IPS-18c (cell line): ENCODE measurements at regions not wholly inside any gene's neighbourhood (a gene's known extent, or its start where the extent isn't known, plus 50 kb on each side); places are given as distances from the start of the nearest gene placed in this dataset.

ENCODE experiments used
- H3K4me3 ChIP-seq: 2 replicates; pipeline ENCODE4 v1.7.0; 2013; ENCODE audit warnings: low read depth, mild to moderate bottlenecking, low read length, moderate library complexity; ENCODE audit not compliant: insufficient read depth
- H3K9me3 ChIP-seq: one replicate; pipeline ENCODE4 v1.6.1; 2013; ENCODE audit warnings: mild to moderate bottlenecking, low read length, moderate library complexity; ENCODE audit not compliant: control insufficient read depth, insufficient read depth

DNA sequence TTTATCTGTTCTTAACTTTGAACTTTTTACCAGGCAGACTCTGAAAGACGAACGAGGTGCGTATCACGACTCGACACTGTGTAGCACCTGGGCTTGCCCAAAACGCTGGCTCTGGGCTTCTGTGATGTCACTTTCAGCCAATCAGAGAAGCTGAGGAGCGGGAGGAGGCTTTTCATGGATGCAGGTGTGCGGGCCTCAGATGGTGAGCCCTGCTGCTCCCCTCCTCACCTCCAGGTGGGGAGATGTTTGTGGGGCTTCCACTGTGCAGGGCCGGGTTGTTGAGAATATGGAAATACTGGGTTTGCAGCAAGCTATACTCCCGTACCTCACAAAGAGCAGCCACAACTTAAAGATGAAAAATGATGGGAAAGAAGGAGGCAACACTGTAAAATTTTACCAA, 246.3 kb downstream of the IRX2 start:
- Histone ChIP-seq H3K9me3 (peaks cover 3% of the 10 kb centered on the region), H3K4me3 (no peak overlapping the region)

DNA sequence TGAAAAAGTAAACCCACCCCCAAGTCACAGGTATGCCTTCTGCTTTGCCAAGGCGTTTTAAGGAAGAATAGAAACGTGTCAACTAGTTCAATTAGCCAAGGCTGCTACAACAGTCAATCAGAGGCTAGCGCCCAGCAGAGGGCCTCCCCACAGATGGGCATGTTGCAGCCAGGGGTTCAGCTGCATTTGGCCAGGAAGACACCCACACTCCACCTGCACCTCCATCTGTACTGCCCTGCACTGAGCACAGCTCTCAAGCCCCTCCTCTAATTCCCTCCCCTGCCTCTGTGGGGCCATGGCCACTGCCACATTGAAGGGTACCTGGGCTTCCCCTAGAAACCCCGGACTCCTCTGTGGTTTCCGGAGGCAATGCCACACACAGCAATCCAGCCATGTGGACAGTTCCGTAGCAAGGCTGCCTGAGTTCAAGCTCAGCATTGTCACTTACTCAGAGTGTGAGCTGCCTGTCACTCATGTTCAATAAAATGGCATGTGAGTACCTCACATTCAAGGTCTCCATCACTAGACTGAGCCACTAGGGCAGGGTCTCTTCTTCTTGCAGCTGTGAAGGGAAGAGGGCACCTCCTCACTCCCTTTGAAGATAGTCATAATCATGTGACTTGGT, 248.4 kb downstream of the IRX2 start:
- no peak overlapping the region for H3K4me3 ChIP-seq
- H3K9me3 ChIP-seq, result peaks cover 3% of the 10 kb centered on the region

DNA sequence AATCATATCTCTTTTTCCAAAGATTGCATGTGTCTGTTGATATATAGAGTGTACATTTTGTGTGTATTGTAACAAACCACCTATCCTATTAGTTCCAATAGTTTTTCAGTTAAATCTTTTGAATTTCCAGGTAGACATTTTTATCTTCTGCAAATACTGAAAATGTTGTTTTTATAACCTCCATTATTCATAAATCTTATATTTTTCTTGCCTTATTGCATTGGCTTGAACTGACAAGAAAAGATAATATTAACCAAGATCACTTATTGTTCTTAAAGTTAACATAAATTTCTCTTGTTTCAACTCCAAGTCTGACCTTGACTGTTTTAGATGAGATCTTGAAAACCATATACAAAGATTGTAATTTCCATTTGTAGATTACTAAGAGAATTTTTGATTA, 251.6 kb downstream of the IRX2 start:
- H3K9me3 ChIP-seq, result peaks cover 5% of the 10 kb centered on the region
- no peak overlapping the region for H3K4me3 ChIP-seq

DNA sequence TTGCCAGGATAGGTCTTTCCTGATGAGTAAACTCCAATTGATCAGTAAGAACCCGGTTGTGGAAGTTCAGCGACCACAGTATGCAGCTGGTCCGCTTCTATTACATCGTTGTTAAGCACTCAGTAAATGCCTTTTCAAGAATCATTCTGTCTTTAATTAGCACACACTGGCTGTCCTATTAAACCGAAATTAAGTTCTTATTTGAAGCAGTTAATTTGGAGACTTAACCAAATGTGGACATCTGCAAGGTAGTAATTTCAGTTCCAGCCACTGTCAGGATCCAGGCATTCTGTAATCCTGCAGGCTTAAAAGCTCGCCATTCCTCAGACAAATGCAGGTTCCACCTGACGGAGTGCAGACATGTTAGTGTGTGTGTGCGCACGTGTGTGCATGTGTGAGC, 254.6 kb downstream of the IRX2 start:
- H3K4me3 ChIP-seq, result no peak overlapping the region
- H3K9me3 ChIP-seq, result peaks cover 2% of the 10 kb centered on the region

DNA sequence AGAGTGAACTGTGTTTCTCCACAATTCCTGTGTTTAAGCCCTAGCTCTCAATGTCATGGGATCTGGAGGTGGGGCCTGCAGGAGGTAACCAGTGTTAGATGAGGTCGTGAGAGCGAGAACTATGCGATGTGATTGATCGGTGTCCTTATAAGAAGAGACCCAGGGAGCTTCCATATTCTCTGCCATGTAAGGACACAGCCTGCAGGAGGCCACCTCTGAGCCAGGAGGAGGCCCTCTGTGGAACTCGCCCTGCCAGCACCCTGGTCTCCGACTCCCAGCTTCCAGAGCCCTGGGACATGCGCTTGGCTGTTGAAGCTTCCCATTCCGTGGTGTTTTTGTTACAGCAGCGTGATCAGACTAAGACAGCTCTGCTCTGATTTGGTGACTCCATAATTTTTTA, 255.4 kb downstream of the IRX2 start:
- H3K9me3 ChIP-seq, result peaks cover 2% of the 10 kb centered on the region
- no peak overlapping the region for H3K4me3 ChIP-seq

DNA sequence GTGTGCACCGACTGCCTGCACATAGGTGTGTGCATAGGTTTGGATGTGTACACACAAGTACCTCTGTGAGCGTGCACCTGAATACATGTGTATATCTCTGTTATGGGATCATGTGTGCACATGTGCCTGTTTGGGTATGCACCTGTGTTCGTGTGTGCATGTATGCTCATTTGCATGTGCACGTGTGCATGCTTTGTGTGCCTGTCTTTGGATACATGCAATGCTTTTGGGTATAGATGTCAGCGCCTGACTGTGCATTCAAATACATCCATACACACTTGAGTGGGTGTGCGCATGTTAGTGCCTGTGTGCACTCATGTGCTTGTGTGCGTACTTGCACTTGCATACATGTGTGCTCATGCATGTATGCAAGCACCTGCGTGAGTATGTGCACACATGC, 258.1 kb downstream of the IRX2 start:
- Histone ChIP-seq H3K4me3 (no peak overlapping the region), H3K9me3 (peaks cover 2% of the 10 kb centered on the region)

DNA sequence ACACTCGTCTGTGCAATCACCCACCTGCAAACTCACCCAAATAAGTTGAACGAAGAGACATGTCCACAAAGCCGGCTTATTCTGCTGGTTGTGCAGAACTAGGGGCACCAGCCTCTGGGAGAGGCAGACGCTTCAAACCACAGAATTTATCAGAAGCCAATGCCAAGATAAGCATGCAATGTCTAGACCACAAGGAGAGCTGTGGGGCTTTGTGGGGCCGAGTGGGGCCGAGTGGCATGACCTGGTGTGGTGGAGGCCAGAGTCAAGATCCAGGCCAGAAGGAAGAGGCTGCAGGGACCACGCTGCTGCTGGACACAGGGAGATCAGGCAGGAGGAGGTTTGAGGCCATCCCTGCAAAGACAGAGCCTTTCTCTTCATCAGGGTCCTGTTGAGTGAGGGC, 259.0 kb downstream of the IRX2 start:
- peaks cover 2% of the 10 kb centered on the region for H3K9me3 ChIP-seq

DNA sequence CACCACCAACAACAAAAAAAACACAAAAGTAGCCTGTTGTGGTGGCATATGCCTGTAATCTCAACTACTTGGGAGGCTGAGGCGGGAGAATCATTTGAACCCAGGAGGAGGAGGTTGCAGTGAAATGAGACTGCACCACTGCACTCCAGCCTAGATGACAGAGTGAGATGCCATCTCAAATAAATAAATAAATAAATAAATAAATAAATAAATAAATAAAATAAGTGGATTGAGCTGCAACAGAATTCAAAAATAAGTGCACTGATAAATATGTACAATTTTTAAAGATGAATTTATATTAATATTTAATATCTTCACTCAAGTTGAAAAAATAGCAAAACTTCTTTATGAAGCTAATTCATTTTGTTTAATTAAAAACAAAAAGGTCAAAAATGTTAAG, 259.6 kb downstream of the IRX2 start:
- Histone ChIP-seq H3K9me3 (peaks cover 2% of the 10 kb centered on the region), H3K4me3 (no peak overlapping the region)

More for the DNA sequence above, 259.0 kb downstream of the IRX2 start:
- no peak overlapping the region for H3K4me3 ChIP-seq

DNA sequence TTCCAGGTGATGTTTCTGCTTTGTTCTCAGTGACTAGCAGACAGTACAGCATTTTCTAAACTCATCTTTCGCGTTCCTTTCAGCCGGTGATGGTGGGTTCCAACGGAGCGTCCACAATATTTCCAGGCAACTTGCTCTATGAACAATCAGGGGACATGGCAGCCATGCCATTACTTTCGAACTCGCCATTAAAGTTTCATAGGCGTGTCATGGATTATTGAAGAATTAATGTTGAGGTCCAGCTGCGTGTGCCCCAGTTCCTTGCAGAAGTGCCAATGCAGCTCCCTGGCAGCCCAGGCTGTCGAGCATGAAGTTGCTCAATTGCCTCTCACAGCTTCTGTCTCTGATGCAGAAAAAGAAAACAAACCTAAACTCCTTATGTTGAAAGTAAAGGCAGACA, 262.2 kb downstream of the IRX2 start:
- Histone ChIP-seq H3K4me3 (no peak overlapping the region), H3K9me3 (no peaks in the 10 kb centered on the region)

DNA sequence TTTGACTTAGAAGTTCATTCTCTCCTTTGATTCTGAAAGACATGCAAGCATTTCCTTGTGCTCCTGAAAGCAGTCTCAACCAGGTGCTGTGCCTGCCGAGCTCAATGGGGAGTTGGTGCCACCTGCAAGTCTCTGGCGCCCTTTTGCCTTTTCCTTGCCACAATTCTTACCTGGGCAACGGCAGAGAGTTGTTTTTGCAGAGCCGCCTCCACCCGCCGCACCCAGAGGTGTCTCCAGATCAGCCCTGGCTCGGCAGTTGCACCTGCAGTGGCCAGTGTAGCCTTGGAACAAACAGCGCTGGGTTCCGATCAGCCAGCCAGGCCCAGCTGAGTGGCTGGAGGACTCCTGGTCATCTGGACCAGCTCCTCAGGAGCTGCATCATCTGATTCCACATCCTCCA, 262.9 kb downstream of the IRX2 start:
- no peaks in the 10 kb centered on the region for H3K9me3 ChIP-seq

DNA sequence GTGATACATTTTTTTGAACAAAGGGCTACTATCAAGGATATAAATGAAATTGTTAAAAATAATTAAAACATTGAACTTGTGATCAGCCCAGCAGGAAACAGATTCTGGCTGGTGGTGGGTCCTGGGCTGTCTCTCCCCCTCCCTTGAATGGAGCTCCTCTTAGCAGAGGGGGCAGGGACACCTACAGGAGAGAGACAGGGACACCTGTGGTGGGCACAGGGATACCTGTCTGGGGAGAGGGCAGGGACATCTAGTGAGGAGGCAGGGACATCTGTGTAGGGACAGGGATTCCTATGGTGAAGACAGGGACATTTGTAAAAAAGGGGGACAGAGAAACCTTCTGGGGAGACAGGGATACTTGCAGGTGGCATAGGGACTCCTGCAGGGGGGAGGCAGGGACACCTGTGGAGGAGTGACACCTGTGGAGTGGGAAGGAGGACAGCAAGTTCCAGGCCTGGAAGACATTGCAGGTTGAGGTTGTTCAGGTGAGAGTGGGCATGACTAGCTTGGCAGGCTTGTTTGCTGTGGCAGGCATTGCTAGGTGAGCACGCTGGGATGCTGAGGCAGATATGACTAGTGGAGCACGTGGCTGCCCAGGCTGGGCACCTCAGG, 264.2 kb downstream of the IRX2 start:
- H3K9me3 ChIP-seq, result no peaks in the 10 kb centered on the region
- no peak overlapping the region for H3K4me3 ChIP-seq

More for the DNA sequence above, 262.9 kb downstream of the IRX2 start:
- no peak overlapping the region for H3K4me3 ChIP-seq

DNA sequence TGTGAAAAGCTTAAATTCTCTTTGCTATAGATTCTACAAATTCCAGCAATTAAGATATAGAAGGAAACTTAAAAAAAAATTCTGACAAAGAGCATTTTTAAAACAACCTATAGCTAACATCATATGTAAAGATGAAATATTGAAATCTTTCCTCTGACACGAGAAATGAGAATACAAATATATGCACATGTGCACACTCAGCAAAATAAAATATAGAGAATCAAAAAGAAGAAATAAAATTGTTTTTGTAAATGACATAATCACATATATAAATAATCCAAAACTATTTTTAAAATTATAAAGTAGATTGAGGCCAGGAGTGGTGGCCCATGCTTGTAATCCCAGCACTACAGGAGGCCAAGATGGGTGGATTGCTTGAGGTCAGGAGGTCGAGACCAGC, 265.1 kb downstream of the IRX2 start:
- no peaks in the 10 kb centered on the region for H3K9me3 ChIP-seq
- H3K4me3 ChIP-seq, result no peak overlapping the region

DNA sequence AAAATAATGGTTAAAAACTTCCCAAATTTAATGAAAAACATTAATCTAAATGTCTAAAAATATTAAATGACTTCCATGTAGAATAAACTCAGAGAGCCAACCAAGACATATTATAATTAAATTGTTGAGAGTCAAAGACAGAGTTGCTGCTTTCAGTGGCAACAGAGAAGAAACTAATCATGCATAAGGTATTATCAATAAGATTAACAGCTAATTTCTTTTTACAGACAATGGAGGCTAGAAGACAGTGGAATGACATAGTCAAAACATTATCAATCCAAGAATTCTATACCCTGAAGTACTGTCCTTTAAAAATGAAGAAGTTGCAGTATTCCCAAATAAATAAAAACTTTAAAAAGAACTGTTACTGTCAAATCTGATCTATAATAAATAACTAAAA, 268.7 kb downstream of the IRX2 start:
- no peaks in the 10 kb centered on the region for H3K9me3 ChIP-seq
- H3K4me3 ChIP-seq, result no peak overlapping the region

DNA sequence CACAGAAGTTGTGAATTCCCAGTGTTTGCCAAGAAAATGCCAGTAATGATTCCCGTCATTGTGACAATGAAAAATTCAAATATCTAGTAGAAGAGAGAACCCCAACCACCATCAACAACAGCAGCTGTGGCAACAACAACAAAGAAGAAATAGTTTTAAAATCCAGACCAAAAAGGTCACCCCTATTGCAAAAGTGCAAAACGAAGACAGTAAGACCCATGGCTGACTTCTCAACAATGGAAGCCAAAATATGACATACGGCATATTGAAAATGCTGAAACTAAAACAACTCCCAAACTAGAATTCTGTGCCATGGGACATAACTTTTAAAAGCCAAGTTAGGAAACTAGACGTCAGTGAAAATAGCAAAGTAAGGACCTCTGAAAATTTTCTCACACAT, 270.6 kb downstream of the IRX2 start:
- Histone ChIP-seq H3K9me3 (no peaks in the 10 kb centered on the region), H3K4me3 (no peak overlapping the region)

DNA sequence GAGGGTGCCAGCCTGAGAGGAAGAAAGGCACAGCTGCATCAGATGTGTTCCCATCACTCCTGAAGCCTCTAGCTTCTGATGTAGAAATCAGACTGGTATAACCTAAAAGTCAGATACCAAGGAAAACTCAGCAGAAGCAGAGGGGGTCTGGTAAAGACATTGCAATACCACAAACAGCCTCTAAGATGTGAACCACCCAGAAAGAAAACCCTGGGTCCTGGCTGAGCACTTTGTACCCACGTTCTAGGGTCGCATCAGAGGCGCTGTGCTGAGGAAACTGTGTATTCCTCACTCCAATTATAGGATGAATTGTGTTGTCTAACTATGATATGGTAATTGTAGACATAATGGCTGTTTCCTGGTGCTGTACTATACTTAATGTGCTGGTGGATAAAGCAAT, 275.6 kb downstream of the IRX2 start:
- no peak overlapping the region for H3K4me3 ChIP-seq
- H3K9me3 ChIP-seq, result no peaks in the 10 kb centered on the region

DNA sequence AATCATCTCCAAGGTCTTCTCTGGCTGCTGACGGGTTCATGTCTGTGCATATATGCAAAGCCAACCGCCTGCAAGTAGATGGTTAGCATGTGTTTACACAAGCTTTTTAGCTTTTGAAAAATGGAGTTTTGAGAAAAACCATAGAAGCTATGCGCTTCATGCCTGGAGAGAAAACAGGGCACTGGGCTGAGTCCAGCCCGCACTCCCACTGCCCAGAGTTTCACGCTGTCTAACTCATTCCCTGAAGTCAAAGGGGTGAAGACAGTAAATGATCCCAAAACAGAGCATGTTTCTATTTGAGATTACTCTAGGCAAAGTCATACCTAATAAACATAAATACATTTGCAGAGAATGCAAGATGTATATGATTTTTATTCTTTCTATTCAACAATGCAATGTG, 278.8 kb downstream of the IRX2 start:
- Histone ChIP-seq H3K9me3 (no peaks in the 10 kb centered on the region), H3K4me3 (no peak overlapping the region)

DNA sequence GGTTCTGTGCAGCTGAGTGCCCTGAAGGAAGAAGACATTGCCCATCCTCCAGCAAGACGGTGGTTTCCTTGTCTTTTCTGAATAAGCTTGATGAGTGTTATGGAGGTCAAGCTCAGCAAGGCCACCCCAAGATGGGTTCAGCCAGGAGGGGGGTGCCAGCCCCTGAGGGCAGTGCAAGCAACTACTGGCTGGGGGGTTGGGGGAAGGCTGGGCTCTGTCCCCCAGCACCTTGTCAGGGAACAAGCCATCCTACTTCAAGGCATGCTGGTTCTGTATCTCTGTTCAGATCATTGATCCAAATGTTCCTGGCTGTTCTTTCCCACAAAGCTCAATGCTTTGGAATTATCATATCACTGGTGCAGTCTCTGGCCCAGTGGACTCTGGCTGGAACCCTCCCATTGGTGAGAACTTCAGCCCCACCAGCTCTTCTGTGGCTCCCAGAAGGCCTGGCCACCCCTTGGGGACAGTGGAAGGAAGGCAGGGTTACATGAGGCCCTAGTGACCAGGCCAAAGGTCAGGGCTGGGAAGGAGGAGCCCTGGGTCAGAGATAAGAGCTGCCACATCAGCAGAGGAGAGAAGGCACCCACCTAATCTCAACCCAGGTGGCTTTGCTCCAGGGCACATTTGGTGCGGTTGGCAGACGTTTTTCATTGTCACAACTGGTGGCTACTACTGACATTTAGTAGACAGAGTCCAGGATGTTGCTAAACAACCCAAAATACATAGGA, 280.2 kb downstream of the IRX2 start:
- Histone ChIP-seq H3K4me3 (no peak overlapping the region), H3K9me3 (no peaks in the 10 kb centered on the region)

DNA sequence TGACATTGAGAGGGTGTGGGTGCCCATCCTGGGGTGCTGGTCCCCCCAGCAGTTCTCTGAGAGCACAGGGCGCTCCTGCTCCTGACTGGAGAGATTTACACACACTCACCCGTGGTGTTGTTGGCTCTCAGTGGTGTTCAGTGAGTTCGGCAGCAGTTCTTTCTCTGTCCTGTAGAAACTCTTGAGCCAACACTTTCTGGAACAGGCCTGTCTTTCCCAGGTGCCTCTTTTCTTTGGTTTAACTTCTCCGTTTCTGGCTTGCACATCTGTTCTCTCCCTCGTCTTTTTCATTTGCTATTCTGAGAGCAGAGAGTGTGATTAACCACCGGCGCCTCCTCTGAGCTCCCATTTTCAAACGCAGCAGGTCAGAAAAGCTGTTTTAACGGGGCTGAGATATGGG, 284.5 kb downstream of the IRX2 start:
- no peaks in the 10 kb centered on the region for H3K9me3 ChIP-seq
- H3K4me3 ChIP-seq, result no peak overlapping the region
